ENCODE measurements at regions not wholly inside any gene's neighbourhood (a gene's known extent, or its start where the extent isn't known, plus 50 kb on each side); places are given as distances from the start of the nearest gene placed in this dataset.

GRCh38 chr11:23542816-23543215 lies 682.5 kb upstream of the CCDC179 start:
- H3K27me3 ChIP-seq, result no peaks in the 10 kb centered on the region
- no peaks in the 10 kb centered on the region for H3K9me3 ChIP-seq
- no peak overlapping the region for H3K27ac ChIP-seq
- DNase-seq, result no peak
- H3K36me3 ChIP-seq, result no peaks in the 10 kb centered on the region
- intact Hi-C loops (cut with DNase I; ENCODE audit: low total_unique reads), result no loop called here
- peaks cover 0 to 3% (median 0%) of the 10 kb centered on the region in 4 donors for H3K4me1 ChIP-seq
- TF ChIP-seq CTCF (IDR thresholded peaks at IDR 0.05), result no peak
- H3K4me3 ChIP-seq, result no peak overlapping the region

- DNase-seq, result no peak
- no peak overlapping the region for H3K4me3 ChIP-seq
- no peak overlapping the region for H3K27ac ChIP-seq
- no peaks in the 10 kb centered on the region for H3K9me3 ChIP-seq
- intact Hi-C loops (cut with DNase I; ENCODE audit: low total_unique reads), result no loop called here
- H3K27me3 ChIP-seq, result no peaks in the 10 kb centered on the region
- TF ChIP-seq CTCF (IDR thresholded peaks at IDR 0.05), result no peak
- H3K36me3 ChIP-seq, result no peaks in the 10 kb centered on the region
- peaks cover 0 to 3% (median 0%) of the 10 kb centered on the region in 4 donors for H3K4me1 ChIP-seq
Measured at GRCh38 chr11:23543651-23544222, 683.5 kb upstream of the CCDC179 start.

GRCh38 chr11:23551706-23552105 lies 691.4 kb upstream of the CCDC179 start:
- no peak for TF ChIP-seq CTCF (IDR thresholded peaks at IDR 0.05)
- no peaks in the 10 kb centered on the region for H3K27me3 ChIP-seq
- no peak overlapping the region for H3K27ac ChIP-seq
- intact Hi-C loops (cut with DNase I; ENCODE audit: low total_unique reads), result no loop called here
- H3K9me3 ChIP-seq, result no peaks in the 10 kb centered on the region
- H3K4me1 ChIP-seq, result no peaks in the 10 kb centered on the region
- no peak overlapping the region for H3K4me3 ChIP-seq
- DNase-seq, result no peak
- no peaks in the 10 kb centered on the region for H3K36me3 ChIP-seq

GRCh38 chr11:23554002-23554401 lies 693.7 kb upstream of the CCDC179 start:
- Histone ChIP-seq H3K9me3 (no peaks in the 10 kb centered on the region), H3K4me3 (no peak overlapping the region), H3K27me3 (no peaks in the 10 kb centered on the region), H3K36me3 (no peaks in the 10 kb centered on the region), H3K27ac (no peak overlapping the region), H3K4me1 (no peaks in the 10 kb centered on the region)
- DNase-seq, result no peak
- intact Hi-C loops (cut with DNase I; ENCODE audit: low total_unique reads), result no loop called here
- TF ChIP-seq CTCF (IDR thresholded peaks at IDR 0.05), result no peak

GRCh38 chr11:23555085-23555484 lies 694.8 kb upstream of the CCDC179 start:
- H3K4me1 ChIP-seq, result no peaks in the 10 kb centered on the region
- no peak for DNase-seq
- H3K27ac ChIP-seq, result no peak overlapping the region
- intact Hi-C loops (cut with DNase I; ENCODE audit: low total_unique reads), result no loop called here
- no peak overlapping the region for H3K4me3 ChIP-seq
- no peaks in the 10 kb centered on the region for H3K36me3 ChIP-seq
- H3K27me3 ChIP-seq, result no peaks in the 10 kb centered on the region
- H3K9me3 ChIP-seq, result no peaks in the 10 kb centered on the region
- no peak for TF ChIP-seq CTCF (IDR thresholded peaks at IDR 0.05)

Measured in tibial artery (tissue), 4 donors.